ENCODE measurements at regions not wholly inside any gene's neighbourhood (a gene's known extent, or its start where the extent isn't known, plus 50 kb on each side); places are given as distances from the start of the nearest gene placed in this dataset.

DNA sequence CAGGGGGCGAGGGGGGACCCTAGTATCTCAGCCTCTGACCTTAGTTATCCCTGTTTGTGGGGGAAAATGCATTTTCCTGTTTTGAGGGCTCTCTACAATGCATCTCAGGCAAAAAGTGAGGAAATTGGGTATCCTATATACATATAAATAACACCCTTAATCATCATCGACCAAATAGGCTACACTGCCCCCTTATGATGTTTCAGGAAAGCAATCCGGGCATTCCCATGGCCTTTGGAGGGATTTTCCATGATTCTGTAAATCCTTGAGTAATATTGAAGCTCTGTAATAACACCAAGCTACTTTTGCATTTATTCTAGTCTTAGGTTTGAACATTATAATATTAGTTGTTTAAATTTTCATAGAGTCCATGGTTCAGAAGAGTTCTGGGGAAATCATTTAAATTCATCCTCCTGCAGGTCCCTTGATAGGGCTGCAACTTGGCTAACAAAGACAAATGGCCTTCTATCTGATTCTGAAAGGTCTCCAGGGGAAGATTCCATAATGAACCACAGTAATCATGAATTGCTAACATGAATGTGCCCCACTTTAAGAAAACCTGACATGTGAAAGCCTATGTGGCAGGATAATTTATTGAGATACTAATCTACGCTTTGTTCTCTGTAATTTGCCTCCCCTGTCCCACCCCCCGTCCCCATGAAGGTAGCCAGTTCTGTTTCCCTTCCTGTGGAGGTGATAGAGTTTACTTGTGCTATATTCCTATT is 91.5 kb upstream of the SCOC start:
- peak in 1 of 2 donors; percentile 45 for DNase-seq (ENCODE audit: low read depth in 2 of 2)

DNA sequence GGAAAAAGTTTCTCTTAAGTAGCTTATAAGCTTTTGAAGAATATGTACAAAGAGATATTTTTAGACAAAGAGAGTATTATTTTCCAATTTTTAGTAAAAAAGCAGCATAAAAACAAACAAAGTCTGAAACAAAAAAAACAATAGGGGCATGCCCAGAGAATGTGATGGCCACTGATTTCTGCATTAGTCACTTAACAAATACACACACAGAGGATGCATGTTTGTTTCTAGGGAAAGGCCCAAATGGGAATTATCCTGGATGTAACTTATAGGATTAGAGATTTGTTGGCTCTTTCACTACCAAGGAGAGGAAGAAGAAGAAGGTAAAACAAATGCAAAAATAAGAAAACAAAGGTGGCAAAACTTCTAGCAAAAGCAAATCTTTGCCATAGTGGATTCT is 95.9 kb upstream of the SCOC start:
- DNase-seq (ENCODE audit: low read depth in 2 of 2) = peak in 1 of 2 donors; percentile 75

DNA sequence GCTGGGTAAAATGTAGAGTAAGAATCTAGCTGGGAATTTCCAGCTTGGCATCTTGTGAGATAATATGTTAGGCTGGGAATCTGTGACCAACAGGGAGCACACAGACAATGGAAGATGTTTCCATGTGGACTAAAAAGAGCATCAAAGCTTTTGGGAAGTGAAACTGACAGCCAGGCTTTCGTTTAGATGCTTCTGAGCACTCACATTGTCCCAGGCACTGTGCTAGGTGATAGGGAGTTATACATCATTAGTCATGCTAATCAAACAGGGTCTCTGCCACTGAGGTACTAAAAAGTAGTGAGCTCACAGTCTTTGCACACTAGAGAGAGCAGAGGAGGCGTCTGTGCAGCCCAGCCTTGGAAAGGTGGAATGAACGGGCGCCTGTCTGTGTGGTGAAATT is 101.9 kb upstream of the SCOC start:
- DNase-seq (ENCODE audit: low read depth in 2 of 2) = no peak

DNA sequence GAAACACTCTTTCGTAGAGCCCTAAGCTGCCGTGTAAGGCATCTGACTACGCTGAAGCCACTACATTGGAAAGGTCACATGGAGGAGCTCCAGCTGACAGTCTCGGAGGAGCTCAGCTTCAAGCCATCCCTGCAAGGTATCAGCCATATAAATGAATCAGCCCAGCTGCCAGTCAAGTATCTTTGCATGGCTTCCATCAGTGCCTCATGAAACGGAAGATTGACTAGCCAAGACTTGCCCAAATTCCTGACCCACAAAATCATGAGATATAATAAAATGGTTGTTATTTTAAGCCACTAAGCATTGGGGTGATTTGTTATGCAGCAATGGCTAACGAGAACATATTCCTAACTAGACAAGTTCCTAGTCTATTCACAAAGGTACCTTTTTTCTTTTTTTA is 104.1 kb upstream of the SCOC start:
- no peak for DNase-seq (ENCODE audit: low read depth in 2 of 2)

DNA sequence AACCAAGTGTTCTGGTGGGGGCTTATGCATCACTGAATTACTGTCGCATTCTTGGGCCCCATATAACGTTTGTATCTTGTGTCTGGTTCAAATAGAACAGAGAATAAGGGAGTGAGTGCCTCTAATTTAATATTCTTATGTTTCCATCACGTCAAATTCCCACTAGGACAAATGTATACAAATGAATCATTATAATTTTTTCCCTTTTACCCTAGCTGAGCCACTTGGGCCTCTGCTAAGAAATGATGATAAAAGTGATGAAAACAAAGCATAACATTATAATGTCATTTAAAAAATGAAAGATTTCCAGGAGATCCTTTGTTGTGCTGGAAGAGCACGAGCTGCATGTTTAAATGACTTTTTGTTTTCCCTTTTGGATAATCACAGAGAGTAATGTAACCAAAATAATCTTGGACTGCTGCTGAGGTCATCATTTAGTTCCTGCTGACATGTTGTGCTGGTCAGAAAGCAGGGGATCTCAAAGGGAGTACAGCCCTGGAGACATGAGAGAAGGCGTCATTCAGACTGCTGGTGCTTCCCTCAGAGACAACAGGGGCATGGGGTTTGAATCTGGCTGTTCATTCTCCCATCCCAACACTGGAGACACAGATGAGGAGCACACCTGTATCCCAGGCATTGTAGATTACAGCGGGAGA is 105.1 kb upstream of the SCOC start:
- no peak for DNase-seq (ENCODE audit: low read depth in 2 of 2)

DNA sequence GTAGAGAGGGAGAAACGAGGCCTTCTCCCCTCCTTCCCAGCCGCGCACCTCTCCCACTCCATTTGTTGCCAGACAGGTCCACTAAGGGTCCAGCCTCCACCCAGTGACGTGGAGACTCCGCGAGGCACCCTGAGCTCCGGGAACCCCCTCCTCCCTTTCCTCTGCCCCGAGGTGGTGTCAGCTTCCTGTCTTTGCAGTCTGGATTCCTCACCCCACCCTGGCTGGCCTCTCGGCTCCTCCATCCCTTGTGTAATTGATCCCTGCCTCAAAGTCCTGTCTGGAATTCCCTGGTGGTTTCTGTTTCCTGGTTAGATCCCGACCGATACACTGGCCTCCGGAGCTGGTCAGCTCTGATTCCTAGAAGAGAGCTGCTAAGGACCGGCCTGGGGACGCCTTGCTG is 105.9 kb upstream of the SCOC start:
- peak in 1 of 2 donors; percentile 43 for DNase-seq (ENCODE audit: low read depth in 2 of 2)

DNA sequence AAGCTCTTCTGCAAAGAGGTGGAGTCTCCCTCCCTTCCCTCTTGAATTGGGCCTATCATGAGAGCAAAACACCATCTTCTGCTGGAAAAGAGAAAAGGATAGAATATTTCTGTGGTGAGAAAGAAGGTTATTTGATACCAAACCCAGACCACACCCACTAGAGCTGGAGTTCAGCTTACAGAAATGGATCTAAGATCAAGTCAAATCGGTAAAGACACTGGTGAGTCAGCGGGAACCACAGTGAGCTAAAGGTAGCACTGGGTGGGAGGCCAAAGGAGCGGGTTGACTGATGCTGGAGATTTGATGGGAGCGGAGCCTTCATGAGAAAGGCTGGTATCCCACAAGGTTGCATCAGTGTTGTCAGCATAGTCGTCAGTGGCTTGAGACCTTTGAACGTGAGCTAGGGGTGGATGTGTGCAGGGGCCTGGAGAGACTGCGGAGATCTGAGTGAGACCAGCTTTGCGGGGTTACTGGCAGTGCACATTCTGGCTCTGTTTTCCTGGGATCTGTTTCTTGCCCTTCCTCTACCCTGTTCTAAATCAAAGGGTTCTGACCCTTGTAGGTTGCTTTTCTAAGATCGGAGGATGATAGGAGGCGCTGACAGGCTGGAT is 106.4 kb upstream of the SCOC start:
- DNase-seq (ENCODE audit: low read depth in 2 of 2) = no peak

DNA sequence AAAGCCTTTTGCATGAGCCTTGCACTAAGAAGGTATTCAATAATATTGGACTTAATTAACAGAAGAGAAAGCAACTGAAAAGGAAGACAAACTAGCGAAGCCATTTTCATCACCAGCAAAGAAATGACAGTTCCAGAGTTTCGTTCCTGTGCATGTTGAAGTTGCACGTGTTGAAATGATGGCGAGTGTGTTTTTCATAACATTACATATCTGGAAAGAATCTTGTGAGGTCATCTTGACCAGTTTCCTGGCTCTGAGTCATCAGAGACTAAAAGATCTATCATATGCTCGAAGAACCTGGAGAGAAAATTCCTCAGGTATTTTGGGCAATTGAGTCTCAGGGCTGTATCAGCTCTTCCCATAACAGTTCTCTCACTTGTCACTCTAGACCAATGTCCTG is 106.2 kb upstream of the MAML3 start:
- peak in 1 of 2 donors; percentile 71 for DNase-seq (ENCODE audit: low read depth in 2 of 2)

DNA sequence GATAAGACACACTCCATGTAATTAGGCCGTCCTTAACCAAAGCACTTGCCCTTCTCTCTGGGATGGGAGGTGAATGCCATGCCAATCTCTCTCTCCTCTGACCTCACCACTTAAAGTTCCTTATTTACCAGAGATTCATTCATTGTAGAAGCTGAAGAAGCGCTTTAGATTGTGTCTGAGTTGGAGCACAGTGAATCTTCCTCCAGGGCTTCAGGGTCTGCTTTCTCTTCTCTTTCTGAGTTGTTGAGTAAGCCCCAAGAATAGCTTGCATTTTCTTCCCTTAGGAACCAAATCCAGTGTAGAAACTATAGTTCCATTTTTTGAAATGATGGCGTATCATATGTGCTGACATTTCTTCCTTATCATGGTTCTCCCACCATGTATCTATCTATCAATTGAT is 104.5 kb upstream of the MAML3 start:
- DNase-seq (ENCODE audit: low read depth in 2 of 2) = no peak

DNA sequence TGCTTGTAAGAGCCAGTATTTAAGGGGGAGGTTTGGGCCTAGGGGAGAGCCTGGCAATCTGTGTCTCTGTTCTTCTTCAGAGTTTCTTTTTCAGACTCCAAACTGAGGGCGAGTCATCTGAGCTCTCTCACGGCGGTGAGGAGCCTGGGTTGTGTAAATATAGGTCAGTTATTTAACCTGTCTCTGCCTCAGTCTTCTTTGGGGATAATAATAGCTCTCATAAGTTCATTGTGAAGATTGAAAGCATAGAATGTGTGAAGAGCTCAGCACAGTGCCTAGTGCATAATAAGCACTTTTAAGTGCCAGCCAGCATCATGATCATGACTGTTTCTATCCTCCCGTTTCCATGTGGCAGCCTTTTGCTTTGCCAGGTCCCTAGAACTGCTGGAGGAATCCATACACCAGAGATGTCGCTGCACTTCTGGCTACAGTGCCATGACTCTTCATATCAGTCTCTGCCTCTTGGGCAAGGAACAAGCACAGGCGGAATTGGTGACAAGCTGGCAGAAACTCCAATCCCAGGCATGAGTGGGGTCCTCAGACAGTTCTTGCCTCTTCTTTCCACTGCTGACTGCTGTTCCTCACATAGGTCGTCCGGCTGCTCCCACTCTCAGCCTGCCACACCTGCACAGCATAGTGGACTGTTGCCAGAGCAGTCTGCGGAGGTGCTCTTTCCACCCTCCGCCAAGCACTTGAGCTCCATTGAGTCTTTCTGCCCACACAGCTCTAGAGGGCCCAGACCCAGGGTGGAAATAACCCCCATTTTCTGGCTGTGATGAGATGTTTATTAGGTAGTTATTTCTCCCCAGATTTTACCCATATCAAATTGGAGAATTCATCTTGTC is 103.7 kb upstream of the MAML3 start:
- no peak for DNase-seq (ENCODE audit: low read depth in 2 of 2)

DNA sequence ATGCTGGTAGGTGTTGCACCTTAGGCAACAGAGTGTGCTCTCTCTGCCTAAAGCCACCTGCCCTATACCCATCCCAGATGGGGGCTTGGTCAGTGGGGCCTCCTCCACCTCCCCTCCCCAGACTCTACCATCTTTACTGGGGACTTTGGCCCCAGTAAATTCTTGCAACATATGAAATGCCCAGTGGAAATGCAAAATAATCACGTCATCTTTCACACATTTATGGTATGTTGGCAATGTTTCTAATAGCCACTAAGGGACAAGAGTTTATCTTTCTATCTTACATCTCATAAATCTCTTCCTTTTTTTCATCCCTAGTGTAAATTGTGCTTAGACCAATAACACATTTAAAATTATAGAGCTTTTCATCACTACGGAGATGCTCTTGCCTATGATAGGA is 103.0 kb upstream of the MAML3 start:
- DNase-seq (ENCODE audit: low read depth in 2 of 2) = no peak

DNA sequence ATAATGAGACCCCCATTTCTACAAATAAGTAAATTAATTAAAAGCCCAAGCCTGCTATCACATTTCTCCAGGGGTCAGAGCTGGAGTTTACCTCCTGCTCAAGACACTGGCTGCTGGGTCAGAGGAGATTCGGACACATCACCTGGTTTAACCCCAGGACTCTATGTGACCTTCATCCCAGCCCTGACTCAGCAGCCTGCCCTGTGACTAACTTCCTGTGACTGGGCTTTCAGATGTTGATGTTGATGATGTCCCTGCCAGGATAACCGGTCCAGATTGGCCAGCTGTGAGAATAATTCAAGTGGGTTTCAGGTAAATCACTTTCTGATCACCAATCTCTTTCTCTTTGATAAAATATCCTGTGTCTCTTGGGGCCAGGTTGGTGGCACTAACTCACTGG is 102.4 kb upstream of the MAML3 start:
- DNase-seq (ENCODE audit: low read depth in 2 of 2) = peak in 1 of 2 donors; percentile 80

DNA sequence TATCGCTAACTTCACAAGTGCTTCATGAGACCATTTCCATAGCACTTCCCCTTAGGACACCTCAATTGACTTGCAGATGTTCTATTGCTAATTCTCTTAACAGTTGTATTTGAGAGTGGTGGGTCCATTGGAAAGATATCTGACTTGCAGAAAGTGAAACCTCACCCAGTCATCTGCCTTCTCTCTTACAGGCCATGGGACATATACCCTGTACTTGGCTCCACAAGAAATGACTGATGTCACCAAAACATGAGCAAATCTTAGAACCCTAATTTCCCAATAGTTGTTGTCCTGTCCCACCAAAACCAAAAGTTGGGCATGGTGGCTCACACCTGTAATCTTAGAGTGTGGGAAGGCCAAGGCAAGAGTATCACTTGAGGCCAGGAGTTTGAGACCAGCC is 101.9 kb upstream of the MAML3 start:
- DNase-seq (ENCODE audit: low read depth in 2 of 2) = no peak

DNA sequence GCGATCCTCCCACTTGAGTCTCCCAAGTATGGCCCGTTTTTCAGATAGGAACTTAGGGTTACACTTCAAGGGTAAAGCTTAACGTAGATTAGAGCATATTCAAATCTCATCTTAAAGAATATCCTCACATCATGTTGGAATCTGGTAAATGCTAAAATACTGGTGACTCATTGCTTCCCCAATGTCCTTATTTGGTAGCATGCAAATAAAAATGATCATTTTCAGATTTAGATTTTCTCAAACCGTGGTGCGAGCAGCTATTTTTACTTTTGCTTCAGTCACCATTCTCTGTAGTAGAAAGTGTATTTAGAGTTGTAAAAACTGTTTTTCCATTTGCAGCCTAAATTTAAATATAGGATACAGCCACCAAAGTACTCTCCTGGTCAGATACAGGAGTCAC is 101.5 kb upstream of the MAML3 start:
- DNase-seq (ENCODE audit: low read depth in 2 of 2) = no peak

DNA sequence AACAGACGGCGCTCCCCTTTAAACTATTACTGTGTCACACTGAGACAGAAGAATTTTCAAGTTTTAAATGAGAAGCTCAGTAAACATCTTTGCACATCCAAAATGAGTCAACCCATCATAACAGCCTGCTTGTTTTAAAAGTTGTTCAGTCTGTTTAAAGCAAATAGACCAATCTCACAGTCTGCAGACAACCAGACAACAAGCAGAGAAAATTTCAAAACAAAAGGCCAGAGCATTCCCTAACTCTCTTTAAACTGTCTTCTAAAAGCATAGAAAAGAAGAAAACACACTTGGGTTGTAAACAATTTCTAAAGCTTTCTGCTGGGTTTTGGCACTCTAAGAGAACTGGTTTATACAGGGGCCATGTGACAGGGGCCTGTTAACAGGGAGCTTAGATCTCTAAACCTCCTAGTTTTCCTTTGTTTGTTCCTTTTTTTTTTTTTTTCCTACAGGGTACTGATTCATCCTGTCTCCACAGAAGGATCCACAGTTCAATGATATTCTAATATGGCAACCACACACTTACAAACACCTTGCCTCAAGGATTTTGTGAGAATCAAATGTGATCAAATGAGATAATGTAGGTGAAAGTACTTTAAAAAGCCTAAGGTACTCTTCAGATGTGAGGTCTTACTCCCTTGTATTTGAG is 100.8 kb upstream of the MAML3 start:
- DNase-seq (ENCODE audit: low read depth in 2 of 2) = peak in 1 of 2 donors; percentile 41

DNA sequence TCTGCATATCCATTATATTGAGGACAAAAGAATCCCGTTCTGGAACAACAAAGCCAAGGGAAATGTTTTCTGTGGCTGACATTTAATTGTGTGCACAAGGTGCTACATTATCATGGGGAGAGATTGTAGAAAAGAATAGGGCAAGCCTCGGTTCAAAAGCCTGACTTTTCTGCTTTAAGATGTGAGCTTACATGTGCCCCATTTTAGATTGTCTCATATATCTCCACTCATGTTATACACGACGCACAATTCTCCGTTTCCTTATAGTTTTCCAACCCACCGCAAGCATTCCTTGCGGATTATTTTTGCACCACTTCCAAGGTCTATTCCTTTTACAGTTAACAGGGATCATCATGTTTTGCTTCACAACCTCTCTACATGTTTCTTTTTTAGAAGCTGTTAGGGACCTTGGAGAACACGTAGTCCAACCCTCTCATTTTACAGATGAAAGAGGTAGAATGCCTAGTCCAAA is 99.6 kb upstream of the MAML3 start:
- DNase-seq (ENCODE audit: low read depth in 2 of 2) = no peak

DNA sequence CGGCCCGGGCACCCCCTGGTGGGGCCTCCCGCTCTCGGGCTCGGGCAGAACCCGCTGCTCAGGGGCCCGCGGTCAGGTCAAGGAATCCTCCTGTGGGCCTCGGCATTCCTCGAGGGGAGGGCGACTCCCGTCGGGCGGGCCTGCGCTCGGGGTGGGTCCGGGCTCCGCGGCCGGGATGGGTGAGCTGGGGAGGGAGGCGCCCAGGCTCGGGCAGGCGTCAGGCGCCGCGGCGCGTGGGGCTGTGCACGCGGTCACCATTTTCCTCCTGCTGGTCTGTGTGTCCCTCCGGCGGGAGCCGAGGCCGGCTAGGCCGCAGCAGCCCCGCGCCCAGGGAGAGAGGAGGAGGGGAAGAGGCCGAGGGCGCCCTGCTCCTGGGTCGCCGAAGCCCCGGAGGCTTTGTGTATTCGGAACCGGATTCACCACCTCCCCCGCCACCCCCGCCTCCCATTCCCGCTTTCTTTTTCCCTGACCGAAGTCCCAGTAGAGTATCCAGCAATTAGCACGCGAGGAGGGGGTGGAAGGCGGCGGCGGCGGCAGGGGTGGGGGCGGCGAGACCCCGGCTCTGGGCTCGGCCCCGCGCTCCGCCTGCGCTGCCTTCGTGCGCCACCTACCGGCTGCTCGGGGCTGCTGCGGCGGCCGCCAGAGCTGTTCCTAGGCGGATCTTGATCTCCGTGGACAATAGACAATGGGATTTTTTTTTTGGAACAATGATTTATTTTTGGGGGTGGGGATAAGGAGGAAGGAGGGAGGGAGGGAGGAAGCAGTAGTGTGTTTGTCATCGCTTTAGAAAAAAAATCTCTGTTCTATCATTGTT is 99.0 kb upstream of the MAML3 start:
- DNase-seq (ENCODE audit: low read depth in 2 of 2) = peak; percentile 81 to 93

DNA sequence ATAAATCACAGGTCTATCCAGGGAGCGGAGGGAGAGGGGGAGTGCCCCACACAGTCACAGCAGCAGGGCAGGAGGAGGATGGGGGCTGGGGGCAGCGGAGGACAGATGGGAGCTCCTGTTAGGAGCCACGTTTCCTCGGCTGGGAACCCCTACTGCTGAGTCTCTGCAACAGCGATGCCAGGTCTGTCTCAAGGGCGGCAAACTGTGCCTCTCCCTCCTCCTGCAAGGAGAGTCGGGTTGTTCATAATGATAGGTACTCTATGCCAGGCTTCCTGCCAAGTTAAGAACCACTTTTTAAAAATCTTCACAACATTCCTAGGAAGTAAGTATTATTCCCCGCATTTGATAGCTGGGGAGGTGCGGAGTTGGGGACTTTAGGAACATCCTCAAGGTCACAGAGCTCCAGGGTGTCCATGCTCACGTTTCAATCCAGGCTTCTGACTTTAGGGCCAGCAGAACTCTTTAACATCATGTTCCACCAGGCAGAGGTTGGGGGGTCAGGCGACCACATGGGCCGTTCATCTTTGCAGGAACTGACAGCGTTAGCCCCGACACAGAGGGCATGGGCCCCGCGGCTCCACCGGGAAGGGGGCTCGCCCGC is 98.3 kb upstream of the MAML3 start:
- DNase-seq (ENCODE audit: low read depth in 2 of 2) = peak in 1 of 2 donors; percentile 26

DNA sequence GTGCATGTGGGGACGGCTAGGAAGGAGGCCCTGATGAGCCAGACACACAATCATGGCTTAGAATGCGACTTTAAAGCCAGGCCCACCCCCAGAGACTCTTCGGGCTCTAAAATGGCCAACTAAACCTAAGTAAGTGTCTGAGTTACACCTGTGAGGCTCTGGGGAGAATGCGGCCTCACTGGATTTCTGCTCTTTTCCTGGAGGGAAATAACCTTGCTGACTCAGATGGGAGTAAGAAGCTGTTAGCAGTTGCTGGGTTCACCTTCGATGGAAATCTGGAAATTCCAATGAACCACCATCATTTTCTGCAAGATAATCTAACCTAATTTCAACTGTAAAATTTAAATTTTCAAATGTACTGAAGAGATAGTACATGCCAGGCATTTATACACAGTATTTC is 97.6 kb upstream of the MAML3 start:
- no peak for DNase-seq (ENCODE audit: low read depth in 2 of 2)

DNA sequence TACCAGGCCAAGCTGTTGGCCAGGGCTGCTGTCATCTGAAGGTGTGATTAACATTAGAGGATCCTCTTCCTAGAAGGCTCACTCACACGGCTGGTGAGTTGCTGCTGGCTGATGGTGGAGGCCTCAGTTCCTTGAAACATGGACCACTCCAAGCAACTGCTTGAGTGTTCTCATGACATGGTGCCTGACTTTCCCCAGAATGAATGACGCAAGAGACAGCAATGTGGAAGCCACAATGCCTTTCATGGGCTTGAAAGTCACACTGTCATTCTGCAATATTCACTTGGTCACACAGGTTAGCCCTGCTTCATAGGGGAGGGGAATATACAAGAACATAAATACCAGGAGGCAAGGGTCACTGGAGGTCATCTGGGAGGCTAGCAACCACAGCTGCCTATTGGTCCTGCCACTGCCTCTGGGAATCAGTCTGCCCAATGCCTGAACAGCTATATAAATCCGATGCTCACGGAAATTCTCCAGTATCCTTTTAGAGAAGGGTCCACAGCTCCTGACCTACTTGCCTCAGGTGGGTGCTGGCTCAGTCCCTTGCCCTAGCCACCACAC is 97.1 kb upstream of the MAML3 start:
- DNase-seq (ENCODE audit: low read depth in 2 of 2) = no peak

Measured in dermis microvascular lymphatic vessel endothelial cell (primary cell).